ENCODE measurements at regions not wholly inside any gene's neighbourhood (a gene's known extent, or its start where the extent isn't known, plus 50 kb on each side); places are given as distances from the start of the nearest gene placed in this dataset.

GRCh38 chr4:20403846-20404245, 152.1 kb downstream of the SLIT2 start:
- no peaks in the 10 kb centered on the region for H4K20me1 ChIP-seq (ENCODE audit: insufficient read depth, low read length)
- H3F3A ChIP-seq (ENCODE audit: insufficient read depth, low read length), result no peaks in the 10 kb centered on the region
- no peaks in the 10 kb centered on the region for H3K9me2 ChIP-seq (ENCODE audit: low read depth, low read length)
- H2AFZ ChIP-seq (ENCODE audit: low read length), result no peak overlapping the region
- no peaks in the 10 kb centered on the region for H3K4me1 ChIP-seq (ENCODE audit: insufficient read depth, low read length, severe bottlenecking)
- H3K27ac ChIP-seq (ENCODE audit: low read depth, low read length, poor library complexity, severe bottlenecking), result no peak overlapping the region
- no peak overlapping the region for H3K4me3 ChIP-seq (ENCODE audit: low read depth, low read length, poor library complexity, severe bottlenecking)
- H3K4me2 ChIP-seq (ENCODE audit: low read length), result no peak overlapping the region
- H3K9me3 ChIP-seq (ENCODE audit: low read length), result no peaks in the 10 kb centered on the region
- no peaks in the 10 kb centered on the region for H3K36me3 ChIP-seq (ENCODE audit: insufficient read depth, low read length)
- H3K27me3 ChIP-seq (ENCODE audit: insufficient read depth, low read length), result no peaks in the 10 kb centered on the region
- no peak overlapping the region for H3K9ac ChIP-seq (ENCODE audit: low read length)
- H3K79me2 ChIP-seq (ENCODE audit: insufficient read depth, low read length), result no peaks in the 10 kb centered on the region
- no peak for TF ChIP-seq CTCF (IDR thresholded peaks at IDR 0.05; ENCODE audit: low read length)
- TF ChIP-seq EZH2 (IDR thresholded peaks at IDR 0.05; ENCODE audit: borderline replicate concordance, low read length), result no peak

- Histone ChIP-seq H3K79me2 (ENCODE audit: insufficient read depth, low read length) (no peaks in the 10 kb centered on the region), H3K36me3 (ENCODE audit: insufficient read depth, low read length) (no peaks in the 10 kb centered on the region), H3K27ac (ENCODE audit: low read depth, low read length, poor library complexity, severe bottlenecking) (no peak overlapping the region), H3F3A (ENCODE audit: insufficient read depth, low read length) (no peaks in the 10 kb centered on the region), H3K4me1 (ENCODE audit: insufficient read depth, low read length, severe bottlenecking) (no peaks in the 10 kb centered on the region), H4K20me1 (ENCODE audit: insufficient read depth, low read length) (no peaks in the 10 kb centered on the region), H3K9me2 (ENCODE audit: low read depth, low read length) (no peaks in the 10 kb centered on the region), H3K27me3 (ENCODE audit: insufficient read depth, low read length) (no peaks in the 10 kb centered on the region), H3K9ac (ENCODE audit: low read length) (no peak overlapping the region), H3K9me3 (ENCODE audit: low read length) (no peaks in the 10 kb centered on the region), H2AFZ (ENCODE audit: low read length) (no peak overlapping the region), H3K4me3 (ENCODE audit: low read depth, low read length, poor library complexity, severe bottlenecking) (no peak overlapping the region), H3K4me2 (ENCODE audit: low read length) (no peak overlapping the region)
- TF ChIP-seq EZH2 (IDR thresholded peaks at IDR 0.05; ENCODE audit: borderline replicate concordance, low read length), result no peak
- TF ChIP-seq CTCF (IDR thresholded peaks at IDR 0.05; ENCODE audit: low read length), result no peak
Measured at GRCh38 chr4:20408611-20409010, 156.9 kb downstream of the SLIT2 start.

GRCh38 chr4:20412072-20412471, 160.4 kb downstream of the SLIT2 start:
- Histone ChIP-seq H3K9me3 (ENCODE audit: low read length) (no peaks in the 10 kb centered on the region), H3K4me2 (ENCODE audit: low read length) (no peak overlapping the region), H4K20me1 (ENCODE audit: insufficient read depth, low read length) (no peaks in the 10 kb centered on the region), H3K9me2 (ENCODE audit: low read depth, low read length) (no peaks in the 10 kb centered on the region), H3F3A (ENCODE audit: insufficient read depth, low read length) (no peaks in the 10 kb centered on the region), H3K4me3 (ENCODE audit: low read depth, low read length, poor library complexity, severe bottlenecking) (no peak overlapping the region), H3K79me2 (ENCODE audit: insufficient read depth, low read length) (no peaks in the 10 kb centered on the region), H3K4me1 (ENCODE audit: insufficient read depth, low read length, severe bottlenecking) (no peaks in the 10 kb centered on the region), H3K27me3 (ENCODE audit: insufficient read depth, low read length) (no peaks in the 10 kb centered on the region), H3K27ac (ENCODE audit: low read depth, low read length, poor library complexity, severe bottlenecking) (no peak overlapping the region), H3K9ac (ENCODE audit: low read length) (no peak overlapping the region), H2AFZ (ENCODE audit: low read length) (no peak overlapping the region), H3K36me3 (ENCODE audit: insufficient read depth, low read length) (no peaks in the 10 kb centered on the region)
- TF ChIP-seq CTCF (IDR thresholded peaks at IDR 0.05; ENCODE audit: low read length) (no peak), EZH2 (IDR thresholded peaks at IDR 0.05; ENCODE audit: borderline replicate concordance, low read length) (no peak)

Measured in OCI-LY1 (cell line).